ENCODE measurements at regions not wholly inside any gene's neighbourhood (a gene's known extent, or its start where the extent isn't known, plus 50 kb on each side); places are given as distances from the start of the nearest gene placed in this dataset.

GRCh38 chr1:37246631-37247030 is 212.3 kb upstream of the GRIK3 start:
- TF ChIP-seq SIN3A (IDR thresholded peaks at IDR 0.05; ENCODE audit: borderline replicate concordance, insufficient read depth, low read depth, low read length) (no peak), CTCF (IDR thresholded peaks at IDR 0.05) (no peak)
